ENCODE measurements at regions not wholly inside any gene's neighbourhood (a gene's known extent, or its start where the extent isn't known, plus 50 kb on each side); places are given as distances from the start of the nearest gene placed in this dataset.

GRCh38 chr6:66558189-66558588 lies 851.2 kb upstream of the EYS start:
- DNase-seq: no peak
- Mint-ChIP-seq H3K27ac (no peak overlapping the region), H3K36me3 (ENCODE audit: low read depth) (no peaks in the 10 kb centered on the region), H3K4me3 (no peak overlapping the region), H3K9me3 (peaks cover 39% of the 10 kb centered on the region), H3K4me1 (ENCODE audit: low read depth) (no peaks in the 10 kb centered on the region), H3K27me3 (ENCODE audit: insufficient read depth) (no peaks in the 10 kb centered on the region)
- TF ChIP-seq CTCF (IDR thresholded peaks at IDR 0.05): peak; percentile 23; the same call in 1 of the 2 replicates

- Mint-ChIP-seq H3K36me3 (ENCODE audit: low read depth) (no peaks in the 10 kb centered on the region), H3K27ac (no peak overlapping the region), H3K4me1 (ENCODE audit: low read depth) (no peaks in the 10 kb centered on the region), H3K9me3 (peaks cover 42% of the 10 kb centered on the region), H3K27me3 (ENCODE audit: insufficient read depth) (no peaks in the 10 kb centered on the region), H3K4me3 (no peak overlapping the region)
- no peak for DNase-seq
- no peak for TF ChIP-seq CTCF (IDR thresholded peaks at IDR 0.05)
Observed at GRCh38 chr6:66556936-66557335, 849.9 kb upstream of the EYS start.

- Mint-ChIP-seq H3K36me3 (ENCODE audit: low read depth) (no peaks in the 10 kb centered on the region), H3K27ac (no peak overlapping the region), H3K27me3 (ENCODE audit: insufficient read depth) (no peaks in the 10 kb centered on the region), H3K4me3 (no peak overlapping the region), H3K4me1 (ENCODE audit: low read depth) (no peaks in the 10 kb centered on the region), H3K9me3 (peaks cover 41% of the 10 kb centered on the region)
- DNase-seq: no peak
- no peak for TF ChIP-seq CTCF (IDR thresholded peaks at IDR 0.05)
Observed at GRCh38 chr6:66555082-66555481, 848.1 kb upstream of the EYS start.

GRCh38 chr6:66553441-66553840 lies 846.4 kb upstream of the EYS start:
- DNase-seq: no peak
- Mint-ChIP-seq H3K36me3 (ENCODE audit: low read depth) (no peaks in the 10 kb centered on the region), H3K4me1 (ENCODE audit: low read depth) (no peaks in the 10 kb centered on the region), H3K9me3 (peaks cover 41% of the 10 kb centered on the region), H3K4me3 (no peak overlapping the region), H3K27me3 (ENCODE audit: insufficient read depth) (no peaks in the 10 kb centered on the region), H3K27ac (no peak overlapping the region)
- no peak for TF ChIP-seq CTCF (IDR thresholded peaks at IDR 0.05)

- Mint-ChIP-seq H3K36me3 (ENCODE audit: low read depth) (no peaks in the 10 kb centered on the region), H3K4me3 (no peak overlapping the region), H3K27ac (no peak overlapping the region), H3K27me3 (ENCODE audit: insufficient read depth) (no peaks in the 10 kb centered on the region; the same call in 1 of the 2 replicates), H3K9me3 (peaks cover 26% of the 10 kb centered on the region), H3K4me1 (ENCODE audit: low read depth) (no peaks in the 10 kb centered on the region)
- DNase-seq: no peak
- TF ChIP-seq CTCF (IDR thresholded peaks at IDR 0.05): no peak
Observed at GRCh38 chr6:66538551-66539135, 831.6 kb upstream of the EYS start.
